ENCODE measurements at regions not wholly inside any gene's neighbourhood (a gene's known extent, or its start where the extent isn't known, plus 50 kb on each side); places are given as distances from the start of the nearest gene placed in this dataset.

GRCh38 chr7:112889834-112890438, 99.7 kb upstream of the TMEM168 start:
- ATAC-seq (peak; percentile 52), DNase-seq (ENCODE audit: low spot score) (no peak)
- peaks cover 9% of the 10 kb centered on the region; the same call in 1 of the 2 replicates for H3K4me1 ChIP-seq (ENCODE audit: insufficient read depth)
- no peak overlapping the region for H3K4me3 ChIP-seq
- H3K9me2 ChIP-seq (ENCODE audit: insufficient read depth), result peaks cover 7% of the 10 kb centered on the region; the same call in 1 of the 2 replicates
- H3K27ac ChIP-seq (ENCODE audit: low read depth), result peak overlapping the region; percentile 84
- no peak overlapping the region for H2AFZ ChIP-seq
- no peaks in the 10 kb centered on the region for H3F3A ChIP-seq (replicated peaks; ENCODE audit: low read depth)
- no peaks in the 10 kb centered on the region; the same call in 1 of the 2 replicates for H3K36me3 ChIP-seq (ENCODE audit: insufficient read depth)
- 0 out of 2 replicates have a peak overlapping the region, but pooled peaks have one; percentile 46 for H3K4me2 ChIP-seq
- no peaks in the 10 kb centered on the region for H3K79me2 ChIP-seq (replicated peaks; ENCODE audit: insufficient read depth)
- Mint-ChIP-seq H3K36me3 (ENCODE audit: low read depth) (peaks cover 30% of the 10 kb centered on the region), H3K4me3 (no peak overlapping the region), H3K9me3 (peaks cover 4% of the 10 kb centered on the region; the same call in 1 of the 3 replicates), H3K27ac (peak overlapping the region; percentile 15), H3K4me1 (peaks cover 17% of the 10 kb centered on the region), H3K27me3 (ENCODE audit: insufficient read depth, low read depth, poor library complexity) (peaks cover 2% of the 10 kb centered on the region)
- H3K27me3 ChIP-seq (ENCODE audit: insufficient read depth), result no peaks in the 10 kb centered on the region
- TF ChIP-seq CTCF (conservative IDR thresholded peaks at IDR 0.05; ENCODE audit: low read depth in 2 of 2) (0 out of 4 replicates have a peak, but pooled peaks of 1 of the 2 experiments have one; percentile 8), REST (IDR thresholded peaks at IDR 0.05; ENCODE audit: unreplicated experiment) (no peak)
- no peaks in the 10 kb centered on the region for H4K20me1 ChIP-seq (replicated peaks; ENCODE audit: insufficient read depth)

- Histone ChIP-seq H3K27me3 (ENCODE audit: insufficient read depth) (no peaks in the 10 kb centered on the region), H4K20me1 (replicated peaks; ENCODE audit: insufficient read depth) (no peaks in the 10 kb centered on the region), H3K79me2 (replicated peaks; ENCODE audit: insufficient read depth) (no peaks in the 10 kb centered on the region), H3K9me2 (ENCODE audit: insufficient read depth) (peaks cover 14% of the 10 kb centered on the region; the same call in 1 of the 2 replicates), H3K27ac (ENCODE audit: low read depth) (no peak overlapping the region), H3K4me1 (ENCODE audit: insufficient read depth) (peaks cover 9% of the 10 kb centered on the region; the same call in 1 of the 2 replicates), H3K4me3 (no peak overlapping the region), H3F3A (replicated peaks; ENCODE audit: low read depth) (no peaks in the 10 kb centered on the region), H3K36me3 (ENCODE audit: insufficient read depth) (no peaks in the 10 kb centered on the region; the same call in 1 of the 2 replicates), H2AFZ (no peak overlapping the region), H3K4me2 (no peak overlapping the region)
- no peak for DNase-seq (ENCODE audit: low spot score)
- Mint-ChIP-seq H3K27me3 (ENCODE audit: insufficient read depth, low read depth, poor library complexity) (peaks cover 2% of the 10 kb centered on the region), H3K27ac (peak overlapping the region; percentile 15; the same call in 1 of the 2 replicates), H3K9me3 (peaks cover 4% of the 10 kb centered on the region; the same call in 1 of the 3 replicates), H3K36me3 (ENCODE audit: low read depth) (peaks cover 27% of the 10 kb centered on the region), H3K4me3 (no peak overlapping the region), H3K4me1 (peaks cover 17% of the 10 kb centered on the region)
- no peak for TF ChIP-seq ZNF114 (CRISPR knock-in tag; IDR thresholded peaks at IDR 0.05)
- no peak for ATAC-seq
These were observed 99.1 kb upstream of the TMEM168 start for GRCh38 chr7:112889268-112889667.

Data from GM23338 (cell line).